ENCODE measurements at regions not wholly inside any gene's neighbourhood (a gene's known extent, or its start where the extent isn't known, plus 50 kb on each side); places are given as distances from the start of the nearest gene placed in this dataset.

DNA sequence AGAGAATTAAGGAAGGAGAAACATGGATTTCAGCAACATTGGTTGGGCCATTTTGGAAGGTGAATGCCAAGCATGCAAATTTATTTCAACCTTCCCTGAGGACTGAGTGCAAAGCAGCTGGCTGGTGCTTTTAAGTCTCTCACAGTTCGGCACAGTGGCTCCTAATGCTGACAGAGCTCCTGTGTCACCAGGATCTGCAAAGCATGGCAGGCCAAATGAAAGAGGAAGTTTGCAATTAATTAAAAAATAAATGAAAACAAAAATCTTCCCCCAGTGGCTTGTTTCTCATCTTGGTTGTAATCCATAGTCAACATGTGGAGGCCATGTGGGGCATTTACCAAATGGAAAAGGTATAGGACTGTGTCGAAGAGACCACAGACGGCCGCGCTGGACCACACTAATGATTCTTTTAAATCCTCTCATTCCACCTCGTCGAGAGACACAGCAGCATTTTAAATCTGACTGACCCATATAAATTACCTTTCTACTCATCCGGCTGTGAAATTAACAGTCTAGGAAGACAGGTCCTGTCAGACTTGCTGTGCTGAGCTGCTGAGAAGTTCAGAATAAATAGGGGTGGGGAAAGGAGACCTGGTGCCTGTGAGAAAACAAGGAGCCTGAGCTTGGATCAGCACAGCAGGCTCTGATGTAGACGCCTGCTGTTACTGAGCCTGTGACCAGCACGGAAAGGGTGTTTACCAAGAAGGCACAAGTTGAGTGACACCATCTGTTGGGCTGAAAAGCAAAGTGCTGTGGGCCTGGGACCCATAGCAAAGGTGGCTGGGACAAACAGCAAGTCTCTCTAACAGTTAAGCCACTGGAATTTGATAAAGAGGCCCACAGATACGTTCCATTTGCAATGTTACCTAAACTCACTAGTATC, 136.0 kb upstream of the COL1A2 start:
- no peaks in the 10 kb centered on the region; the same call in 1 of the 2 replicates for H3K27me3 ChIP-seq
- no peaks in the 10 kb centered on the region for H3K9me3 ChIP-seq
- no peaks in the 10 kb centered on the region for H3K4me1 ChIP-seq
- no peak overlapping the region for H3K4me3 ChIP-seq (ENCODE audit: low read depth, low read length)
- H3K36me3 ChIP-seq = no peaks in the 10 kb centered on the region
- no peak for DNase-seq
- TF ChIP-seq, protein P1, sequence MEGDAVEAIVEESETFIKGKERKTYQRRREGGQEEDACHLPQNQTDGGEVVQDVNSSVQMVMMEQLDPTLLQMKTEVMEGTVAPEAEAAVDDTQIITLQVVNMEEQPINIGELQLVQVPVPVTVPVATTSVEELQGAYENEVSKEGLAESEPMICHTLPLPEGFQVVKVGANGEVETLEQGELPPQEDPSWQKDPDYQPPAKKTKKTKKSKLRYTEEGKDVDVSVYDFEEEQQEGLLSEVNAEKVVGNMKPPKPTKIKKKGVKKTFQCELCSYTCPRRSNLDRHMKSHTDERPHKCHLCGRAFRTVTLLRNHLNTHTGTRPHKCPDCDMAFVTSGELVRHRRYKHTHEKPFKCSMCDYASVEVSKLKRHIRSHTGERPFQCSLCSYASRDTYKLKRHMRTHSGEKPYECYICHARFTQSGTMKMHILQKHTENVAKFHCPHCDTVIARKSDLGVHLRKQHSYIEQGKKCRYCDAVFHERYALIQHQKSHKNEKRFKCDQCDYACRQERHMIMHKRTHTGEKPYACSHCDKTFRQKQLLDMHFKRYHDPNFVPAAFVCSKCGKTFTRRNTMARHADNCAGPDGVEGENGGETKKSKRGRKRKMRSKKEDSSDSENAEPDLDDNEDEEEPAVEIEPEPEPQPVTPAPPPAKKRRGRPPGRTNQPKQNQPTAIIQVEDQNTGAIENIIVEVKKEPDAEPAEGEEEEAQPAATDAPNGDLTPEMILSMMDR (IDR thresholded peaks at IDR 0.05; ENCODE audit: low read depth, low read length) = no peak

DNA sequence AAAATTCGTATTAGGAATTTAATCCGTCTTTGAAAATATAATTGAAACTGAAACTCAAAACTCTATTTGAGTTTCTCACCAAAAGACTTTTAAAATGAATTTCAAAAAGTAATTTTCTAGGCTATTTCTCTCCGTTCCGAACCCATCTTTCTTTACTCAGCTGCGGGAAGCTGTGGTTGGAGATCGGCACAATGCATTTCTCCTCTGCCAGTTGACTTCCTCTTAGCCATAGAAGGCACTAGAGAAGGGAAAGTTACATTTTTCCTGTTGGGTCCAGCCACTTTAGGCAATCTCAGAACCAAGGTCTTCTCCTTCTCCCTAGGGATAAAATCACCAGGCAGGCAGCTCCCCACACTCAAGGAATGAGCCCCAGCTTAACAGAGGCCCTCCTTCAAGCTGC, 133.6 kb upstream of the COL1A2 start:
- no peak for DNase-seq
- no peak overlapping the region for H3K4me3 ChIP-seq (ENCODE audit: low read depth, low read length)
- H3K9me3 ChIP-seq = no peaks in the 10 kb centered on the region
- TF ChIP-seq, protein P1 (IDR thresholded peaks at IDR 0.05; ENCODE audit: low read depth, low read length) = no peak
- no peaks in the 10 kb centered on the region; the same call in 1 of the 2 replicates for H3K27me3 ChIP-seq
- H3K4me1 ChIP-seq = no peaks in the 10 kb centered on the region
- no peaks in the 10 kb centered on the region for H3K36me3 ChIP-seq

DNA sequence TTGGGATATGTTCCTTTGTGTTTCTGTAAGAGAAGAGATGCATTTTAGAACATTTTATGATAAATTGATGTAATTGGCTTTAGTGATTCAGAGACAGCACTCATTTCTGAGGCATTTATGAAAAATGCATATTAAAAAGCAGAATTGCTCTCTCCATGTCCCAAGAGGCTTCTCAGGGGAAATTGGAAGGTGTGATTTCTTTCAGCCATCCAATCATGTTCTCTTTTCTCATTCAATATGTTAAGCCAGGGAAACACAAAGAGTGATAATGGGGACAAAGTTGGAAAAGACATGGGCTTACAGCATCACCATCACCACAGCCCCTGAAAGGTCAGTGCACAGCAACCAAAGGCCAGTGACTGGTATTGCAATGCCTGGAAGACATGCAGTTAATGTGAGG, 129.9 kb upstream of the COL1A2 start:
- Histone ChIP-seq H3K4me3 (ENCODE audit: low read depth, low read length) (no peak overlapping the region), H3K9me3 (no peaks in the 10 kb centered on the region), H3K4me1 (no peaks in the 10 kb centered on the region), H3K27me3 (no peaks in the 10 kb centered on the region), H3K36me3 (no peaks in the 10 kb centered on the region)
- DNase-seq = no peak
- TF ChIP-seq, protein P1 (IDR thresholded peaks at IDR 0.05; ENCODE audit: low read depth, low read length) = no peak

DNA sequence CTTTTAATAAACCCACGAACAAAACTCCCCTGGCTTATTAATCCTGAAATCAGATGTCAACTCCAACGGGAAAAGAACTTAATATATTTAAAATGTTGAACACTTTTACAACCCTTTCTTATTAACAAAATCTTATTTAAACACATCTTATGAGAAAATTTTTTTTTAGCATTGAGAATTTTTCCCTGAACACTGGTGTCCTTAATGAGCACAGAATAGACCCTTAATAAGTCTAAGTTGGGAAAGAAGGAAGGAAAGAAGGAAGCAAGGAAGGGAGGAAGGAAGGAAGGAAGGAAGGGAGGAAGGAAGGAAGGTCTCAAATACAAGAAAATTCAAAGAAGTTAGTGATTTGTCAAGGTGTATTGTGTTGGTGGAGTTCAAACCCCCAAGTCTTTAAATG, 129.2 kb upstream of the COL1A2 start:
- H3K4me1 ChIP-seq = no peaks in the 10 kb centered on the region
- H3K36me3 ChIP-seq = no peaks in the 10 kb centered on the region
- TF ChIP-seq, protein P1 (IDR thresholded peaks at IDR 0.05; ENCODE audit: low read depth, low read length) = no peak
- no peaks in the 10 kb centered on the region for H3K9me3 ChIP-seq
- no peak overlapping the region for H3K4me3 ChIP-seq (ENCODE audit: low read depth, low read length)
- H3K27me3 ChIP-seq = no peaks in the 10 kb centered on the region
- no peak for DNase-seq

DNA sequence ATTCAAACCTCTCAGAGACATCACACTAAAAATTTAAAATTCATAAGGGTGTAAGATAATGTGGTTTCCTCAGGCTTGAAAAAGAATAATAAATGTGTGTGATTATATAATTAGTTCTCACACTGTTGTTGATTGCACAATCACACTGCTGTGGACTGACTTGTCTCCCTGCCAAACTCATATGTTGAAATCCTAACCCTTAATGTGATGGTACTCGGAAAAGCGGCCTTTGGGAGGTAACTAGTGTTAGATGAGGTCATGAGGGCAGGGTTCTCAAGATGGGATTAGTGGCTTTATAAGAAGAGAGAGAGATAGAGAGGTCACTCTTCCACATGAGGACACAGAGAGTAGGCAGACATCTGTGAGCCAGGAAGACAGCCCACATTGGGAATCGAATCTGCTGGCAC, 128.5 kb upstream of the COL1A2 start:
- TF ChIP-seq, protein P1 (IDR thresholded peaks at IDR 0.05; ENCODE audit: low read depth, low read length) = no peak
- no peaks in the 10 kb centered on the region for H3K36me3 ChIP-seq
- no peaks in the 10 kb centered on the region for H3K9me3 ChIP-seq
- H3K27me3 ChIP-seq = no peaks in the 10 kb centered on the region
- no peak overlapping the region for H3K4me3 ChIP-seq (ENCODE audit: low read depth, low read length)
- DNase-seq = no peak
- H3K4me1 ChIP-seq = no peaks in the 10 kb centered on the region

DNA sequence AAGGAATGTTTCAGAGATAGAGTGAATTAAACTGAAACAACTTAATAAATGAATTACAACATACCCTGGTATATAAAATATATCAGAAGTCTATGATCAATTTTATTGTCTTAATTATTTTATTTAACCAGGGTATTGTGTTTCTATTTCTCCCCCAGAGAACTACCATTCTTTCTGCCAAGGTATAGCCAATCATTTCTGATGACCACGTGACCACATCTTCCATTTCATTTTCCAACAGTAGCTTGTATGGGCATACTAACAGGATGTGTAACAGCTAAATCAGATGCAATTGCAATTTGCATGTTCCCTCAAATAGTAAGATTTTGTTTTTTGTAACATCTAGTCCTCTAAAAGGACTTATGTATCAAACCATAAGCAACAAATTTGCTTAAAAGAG, 123.9 kb upstream of the COL1A2 start:
- no peaks in the 10 kb centered on the region for H3K9me3 ChIP-seq
- no peaks in the 10 kb centered on the region for H3K36me3 ChIP-seq
- peaks cover 4% of the 10 kb centered on the region; the same call in 1 of the 2 replicates for H3K4me1 ChIP-seq
- TF ChIP-seq, protein P1 (IDR thresholded peaks at IDR 0.05; ENCODE audit: low read depth, low read length) = no peak
- H3K27me3 ChIP-seq = no peaks in the 10 kb centered on the region
- no peak for DNase-seq
- no peak overlapping the region for H3K4me3 ChIP-seq (ENCODE audit: low read depth, low read length)
